HepG2 (cell line): ENCODE measurements at regions not wholly inside any gene's neighbourhood (a gene's known extent, or its start where the extent isn't known, plus 50 kb on each side); places are given as distances from the start of the nearest gene placed in this dataset.

Experiments used
- ATAC-seq: fragments of 200-7000 bp; cut with Tn5 transposase; 3 replicates; pipeline ENCODE4 v1.9.1; 2020; ENCODE audit warnings: mild to moderate bottlenecking, moderate library complexity
- BruUV-seq: library from RNA; stranded (reverse); fragments of 400-500 nt; replicated peaks from 2 replicates; lab custom pipeline; 2021; lab: Mats Ljungman, UMichigan
- CTCF ChIA-PET: fragments of 300-600 bp; formaldehyde crosslinking; extraction: SDS; loops from one replicate; lab custom pipeline; 2021; ENCODE audit warnings: low total read pairs, inconsistent platforms, low intra/inter-chr PET ratio; lab: Yijun Ruan, JAX
- POLR2A ChIA-PET: fragments of 350-600 bp; sonication (Branson Sonifier 250); formaldehyde crosslinking; loops from one replicate; lab custom pipeline; 2020; ENCODE audit warnings: antibody characterized with exemption, inconsistent platforms; lab: Yijun Ruan, JAX
- DNase-seq: peaks from one replicate; pipeline ENCODE4 v3.0.0-alpha.2; 2015; ENCODE audit warnings: low spot score
- FAIRE-seq: peaks from 3 replicates; lab custom pipeline; 2011; peaks lifted over from hg19 to GRCh38; lab: Jason Lieb, UNC
- H2AFZ ChIP-seq: one replicate; pipeline ENCODE4 v1.6.1; 2011; ENCODE audit warnings: low read length, inconsistent platforms
- H3K27ac ChIP-seq: fragments of 300-600 bp; 3 replicates; pipeline ENCODE4 v1.8.0; 2011; ENCODE audit warnings: mixed run types, mild to moderate bottlenecking, mixed read lengths, low read length, inconsistent platforms; ENCODE audit not compliant: insufficient read depth; ENCODE audit errors: extremely low read length
- H3K27me3 ChIP-seq, 2 experiments: fragments of 200-600 bp in 1 of 2; 2 replicates in 1 of 2; 3 replicates in 1 of 2; pipeline versions ENCODE4 v1.6.0 to v1.8.0; 2011; ENCODE audit warnings: low read length in 2 of 2, mild to moderate bottlenecking in 2 of 2, moderate library complexity in 2 of 2, inconsistent platforms in 1 of 2; ENCODE audit not compliant: insufficient read depth in 2 of 2, control insufficient read depth in 1 of 2
- H3K36me3 ChIP-seq, 2 experiments: fragments of 200-600 bp in 1 of 2; replicated peaks in 1 of 2; 2 replicates in 1 of 2; 3 replicates in 1 of 2; pipeline versions ENCODE4 v1.5.1 to v1.8.0; 2011; ENCODE audit warnings: low read length in 2 of 2, inconsistent platforms in 1 of 2; ENCODE audit not compliant: insufficient read depth in 2 of 2, control insufficient read depth in 1 of 2
- H3K4me1 ChIP-seq: 2 replicates; pipeline ENCODE4 v1.5.1; 2012; ENCODE audit warnings: low read length, inconsistent platforms; ENCODE audit not compliant: insufficient read depth
- H3K4me2 ChIP-seq: 2 replicates; pipeline ENCODE4 v1.6.0; 2011; ENCODE audit warnings: low read depth, low read length, inconsistent platforms
- H3K4me3 ChIP-seq, 3 experiments: fragments of 200-600 bp in 1 of 3; sonication (generic), shearing (Covaris generic) in 1 of 3; replicated peaks in 1 of 3; 2 replicates each; pipeline ENCODE4 v1.5.1; 2011 to 2016; ENCODE audit warnings: low read length in 3 of 3, inconsistent platforms in 2 of 3, low read depth in 2 of 3, mild to moderate bottlenecking in 2 of 3, control low read depth in 1 of 3, mixed read lengths in 1 of 3; ENCODE audit not compliant: insufficient read depth in 1 of 3
- H3K79me2 ChIP-seq: one replicate; pipeline ENCODE4 v1.6.1; 2011; ENCODE audit warnings: low read length, inconsistent platforms; ENCODE audit not compliant: insufficient read depth
- H3K9ac ChIP-seq: 2 replicates; pipeline ENCODE4 v1.6.0; 2011; ENCODE audit warnings: mild to moderate bottlenecking, low read depth, low read length, inconsistent platforms; ENCODE audit not compliant: insufficient read depth
- H3K9me3 ChIP-seq: 2 replicates; pipeline ENCODE4 v1.5.1; 2012; ENCODE audit warnings: mild to moderate bottlenecking, low read length
- H4K20me1 ChIP-seq: 2 replicates; pipeline ENCODE4 v1.6.0; 2011; ENCODE audit warnings: inconsistent platforms, mild to moderate bottlenecking, low read length, moderate library complexity; ENCODE audit not compliant: insufficient read depth
- BORCS8-MEF2B ChIP-seq: sonication (generic); formaldehyde crosslinking; IDR thresholded peaks from 2 replicates; pipeline ENCODE4 v1.8.0; 2022; ENCODE audit warnings: mild to moderate bottlenecking, missing genetic modification reagents
- HNF1A ChIP-seq, 2 experiments: sonication (generic) in 1 of 2; formaldehyde crosslinking in 1 of 2; IDR thresholded peaks; 2 replicates each; pipeline versions ENCODE4 v1.4.0 to v1.6.1; 2016 to 2020; ENCODE audit warnings: borderline replicate concordance in 1 of 2, low read depth in 1 of 2, mild to moderate bottlenecking in 1 of 2, missing genetic modification reagents in 1 of 2
- IRX3 ChIP-seq: sonication (generic); formaldehyde crosslinking; IDR thresholded peaks from 2 replicates; pipeline ENCODE4 v1.8.1; 2023; ENCODE audit warnings: mild to moderate bottlenecking, low read depth, missing genetic modification reagents, borderline replicate concordance
- JARID2 ChIP-seq: sonication (generic); formaldehyde crosslinking; IDR thresholded peaks from 2 replicates; pipeline ENCODE4 v1.8.1; 2023; ENCODE audit warnings: missing genetic modification reagents, inconsistent platforms; ENCODE audit not compliant: insufficient replicate concordance
- KIAA2018 ChIP-seq: sonication (generic); formaldehyde crosslinking; IDR thresholded peaks from 2 replicates; pipeline ENCODE4 v1.5.0; 2020; ENCODE audit warnings: mild to moderate bottlenecking, missing genetic modification reagents, borderline replicate concordance
- THAP8 ChIP-seq: sonication (generic); formaldehyde crosslinking; IDR thresholded peaks from 2 replicates; pipeline ENCODE4 v1.5.1; 2020; ENCODE audit warnings: missing genetic modification reagents, mild to moderate bottlenecking, borderline replicate concordance
- TSC22D2 ChIP-seq: sonication (generic); formaldehyde crosslinking; IDR thresholded peaks from 2 replicates; pipeline ENCODE4 v1.5.1; 2020; ENCODE audit warnings: missing genetic modification reagents, mild to moderate bottlenecking, borderline replicate concordance
- ZNF432 ChIP-seq: sonication (generic); formaldehyde crosslinking; IDR thresholded peaks from 2 replicates; pipeline ENCODE4 v1.5.0; 2020; ENCODE audit warnings: missing genetic modification reagents, mild to moderate bottlenecking, borderline replicate concordance
- ZNF597 ChIP-seq: sonication (generic); formaldehyde crosslinking; IDR thresholded peaks from 2 replicates; pipeline ENCODE4 v1.5.0; 2020; ENCODE audit warnings: missing genetic modification reagents
- WGBS: methylation state at CpG from one replicate; pipeline ENCODE4 v1.1.6; 2017; ENCODE audit warnings: low lambda C conversion rate; 5-methylcytosine and 5-hydroxymethylcytosine counted together
- in situ Hi-C: cut with HindIII; loops from 2 replicates; pipeline ENCODE4 v1.10.0; 2017; ENCODE audit warnings: low pct_unique_long_range_greater_than_20kb; ENCODE audit not compliant: extremely low pct_ligation_motif_present
- intact Hi-C: fragments of 100-400 bp; cut with micrococcal nuclease; formaldehyde crosslinking; loops from one replicate; pipeline ENCODE4 v1.10.0; 2022; ENCODE audit not compliant: unreplicated experiment

GRCh38 chr6:54716010-54716409 lies 130.6 kb upstream of the FAM83B start:
- in situ Hi-C loops = loop anchor here (10.0 to 25.0 kb wide), 3 partner anchors 349 to 729 kb away; no protein-coding TSS in a partner anchor
- CTCF ChIA-PET = no interaction called here
- BruUV-seq = no TSS peak
- no peaks in the 10 kb centered on the region for H3K27me3 ChIP-seq
- POLR2A ChIA-PET = no interaction called here
- H3K36me3 ChIP-seq = no peaks in the 10 kb centered on the region
- ATAC-seq (peak; percentile 20; the same call in 1 of the 3 replicates), FAIRE-seq (no peak), DNase-seq (no peak)
- H3K4me3 ChIP-seq = no peak overlapping the region
- no peaks in the 10 kb centered on the region for H3K79me2 ChIP-seq
- intact Hi-C loops = loop anchor here (5.0 to 10.0 kb wide), 2 partner anchors 526 to 731 kb away; no protein-coding TSS in a partner anchor
- no peaks in the 10 kb centered on the region for H3K4me1 ChIP-seq
- 6% methylated on average over 6 of the region's 6 CpGs for WGBS
- H2AFZ ChIP-seq = no peak overlapping the region
- no peak overlapping the region for H3K4me2 ChIP-seq
- H4K20me1 ChIP-seq = no peaks in the 10 kb centered on the region
- no peaks in the 10 kb centered on the region for H3K9me3 ChIP-seq
- no peak overlapping the region for H3K9ac ChIP-seq
- no peak overlapping the region for H3K27ac ChIP-seq
- no peak for TF ChIP-seq ZNF597 (CRISPR knock-in tag)
- no peak for TF ChIP-seq HNF1A (IDR thresholded peaks at IDR 0.05; ENCODE audit: low read depth)
- no peak for TF ChIP-seq HNF1A (CRISPR knock-in tag; IDR thresholded peaks at IDR 0.05; ENCODE audit: borderline replicate concordance)
- no peak for TF ChIP-seq TSC22D2
- no peak for TF ChIP-seq ZNF432 (CRISPR knock-in tag)
- TF ChIP-seq JARID2 (CRISPR knock-in tag) = no peak
- TF ChIP-seq BORCS8-MEF2B = no peak
- no peak for TF ChIP-seq THAP8
- TF ChIP-seq IRX3 (CRISPR knock-in tag) = no peak
- no peak for TF ChIP-seq KIAA2018
